HG03354 (cell line): ENCODE measurements at regions not wholly inside any gene's neighbourhood (a gene's known extent, or its start where the extent isn't known, plus 50 kb on each side); places are given as distances from the start of the nearest gene placed in this dataset.
"Not testable (repeated sequence)": the region's sequence is repeated elsewhere in the genome, so short reads cannot be mapped to it uniquely, and the experiment has no call there.

Experiments used
- ATAC-seq: cut with Tn5 transposase; IDR thresholded peaks from one replicate; pipeline ENCODE4 v1.9.1; 2021; ENCODE audit warnings: mild to moderate bottlenecking; ENCODE audit not compliant: unreplicated experiment, poor library complexity, severe bottlenecking

DNA sequence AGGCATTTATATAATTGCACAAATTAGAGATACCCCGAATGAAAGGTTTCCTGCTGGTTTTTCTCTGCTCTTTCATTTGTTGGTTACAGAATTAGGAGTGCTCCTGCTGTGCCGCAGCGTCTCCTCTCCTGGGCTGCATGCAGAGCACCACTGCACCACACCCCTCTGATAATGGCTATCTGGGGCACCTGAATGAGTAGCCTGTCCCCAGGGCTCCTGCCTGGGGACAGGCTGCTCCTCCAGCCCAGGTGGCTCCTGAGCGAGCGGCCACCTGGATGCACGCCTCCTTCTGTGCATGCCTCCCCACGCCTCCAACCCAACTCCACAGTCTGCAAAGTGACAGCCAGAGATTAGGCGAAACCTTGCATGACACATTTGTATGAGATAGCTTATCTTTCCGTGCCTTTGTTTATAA lies 242.6 kb upstream of the FZD8 start:
- ATAC-seq = no peak

DNA sequence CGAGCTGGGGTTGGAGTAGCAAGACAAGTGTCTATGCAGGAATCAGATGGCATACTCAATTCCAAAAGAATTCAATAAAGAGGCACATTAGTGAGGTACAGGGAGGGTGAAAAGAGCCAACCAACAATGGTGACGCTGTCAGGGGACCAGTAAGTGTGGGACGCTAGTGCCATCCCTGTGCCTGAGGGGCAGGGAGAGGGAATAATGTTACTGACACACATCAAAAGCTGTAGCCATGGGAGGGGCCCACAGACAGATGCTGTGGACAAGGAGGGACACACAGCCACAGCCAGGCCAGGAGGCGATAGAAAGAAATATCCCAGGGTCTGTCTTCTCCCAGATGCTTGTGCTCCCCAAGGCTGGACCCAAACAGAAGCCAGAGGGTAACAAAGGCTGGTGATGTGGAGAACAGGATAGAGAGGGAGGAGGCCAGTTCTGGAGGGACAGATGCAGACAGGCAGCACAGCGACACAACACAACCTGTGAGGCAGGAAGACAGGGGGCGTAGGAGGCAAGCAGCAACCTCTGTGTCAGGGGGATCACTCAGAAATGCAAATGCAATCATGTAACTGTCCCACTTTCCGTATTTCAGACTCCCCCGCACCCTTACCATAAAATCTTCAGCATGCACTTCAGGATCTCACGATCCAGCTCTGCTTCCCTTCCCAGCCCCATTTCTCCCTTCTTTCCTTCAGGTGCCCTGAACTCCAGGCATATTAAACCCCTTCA lies 240.5 kb upstream of the FZD8 start:
- ATAC-seq = no peak

DNA sequence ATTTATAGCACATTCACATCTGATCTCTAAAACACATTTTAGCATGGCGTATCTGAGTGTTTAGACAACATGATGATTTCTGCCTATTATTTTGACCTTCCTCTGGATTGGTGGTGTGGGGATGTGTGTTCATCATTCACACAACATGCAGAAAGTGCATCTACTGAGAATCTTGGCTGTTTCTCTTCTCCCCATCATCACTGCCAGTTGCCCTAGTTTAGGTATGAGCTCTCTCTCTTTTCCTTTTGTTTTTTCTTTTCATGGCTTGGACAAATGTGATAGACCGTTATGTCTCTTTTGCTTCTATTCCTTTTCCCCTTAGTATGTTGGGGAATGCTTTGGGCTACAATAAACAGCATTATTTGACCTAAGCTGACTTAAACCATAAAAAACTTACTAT lies 239.2 kb upstream of the FZD8 start:
- ATAC-seq = no peak

DNA sequence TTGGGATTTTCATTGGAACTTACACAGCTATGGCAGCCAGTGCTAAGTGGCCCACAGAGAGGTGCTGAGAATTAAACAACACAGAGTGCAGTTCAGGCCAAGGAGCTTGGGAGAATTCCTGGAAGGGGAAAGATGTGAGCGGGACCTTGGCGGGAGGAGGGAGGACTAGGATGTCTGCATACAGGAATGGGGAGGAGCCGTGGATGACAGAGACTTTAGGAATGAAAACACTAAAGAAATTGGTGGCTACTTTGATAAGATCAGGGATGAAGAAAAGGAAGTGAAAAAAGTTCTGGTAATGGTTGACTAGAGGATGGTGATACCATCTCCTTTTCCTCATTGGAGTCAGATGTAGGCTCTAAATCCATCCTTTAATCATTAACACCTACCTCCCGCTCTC lies 234.2 kb upstream of the FZD8 start:
- no peak for ATAC-seq

DNA sequence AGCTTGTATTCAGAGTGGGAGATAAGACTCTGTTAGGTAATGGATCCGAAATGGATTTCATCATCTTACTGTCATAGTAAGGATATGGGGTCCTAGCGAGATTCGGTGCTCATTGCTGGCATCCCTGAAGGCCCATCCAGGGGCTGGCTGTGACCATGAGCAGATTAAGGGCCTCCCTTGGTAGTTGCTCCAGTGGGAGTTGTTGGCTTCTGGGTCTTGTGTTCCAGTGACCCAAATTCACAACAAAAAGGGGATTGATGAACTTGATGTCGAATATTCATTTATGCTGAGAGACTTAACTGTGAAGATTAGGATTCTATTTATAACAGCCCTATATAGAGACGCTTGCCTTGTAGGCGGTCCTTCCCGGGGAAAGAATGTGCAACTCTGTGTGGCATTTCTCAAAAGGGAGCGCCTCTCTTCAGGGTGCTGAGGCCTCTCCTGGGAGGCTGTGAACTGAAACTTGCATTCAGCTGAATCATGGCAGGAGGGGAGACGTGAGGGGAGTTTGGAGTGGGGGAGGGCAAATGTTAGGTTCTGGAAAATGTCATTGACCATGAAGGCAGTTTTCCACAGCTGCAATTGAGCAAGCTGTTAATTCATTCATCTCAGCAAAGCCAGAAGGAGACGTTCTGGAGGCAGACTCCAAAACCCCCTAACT lies 233.1 kb upstream of the FZD8 start:
- no peak for ATAC-seq

DNA sequence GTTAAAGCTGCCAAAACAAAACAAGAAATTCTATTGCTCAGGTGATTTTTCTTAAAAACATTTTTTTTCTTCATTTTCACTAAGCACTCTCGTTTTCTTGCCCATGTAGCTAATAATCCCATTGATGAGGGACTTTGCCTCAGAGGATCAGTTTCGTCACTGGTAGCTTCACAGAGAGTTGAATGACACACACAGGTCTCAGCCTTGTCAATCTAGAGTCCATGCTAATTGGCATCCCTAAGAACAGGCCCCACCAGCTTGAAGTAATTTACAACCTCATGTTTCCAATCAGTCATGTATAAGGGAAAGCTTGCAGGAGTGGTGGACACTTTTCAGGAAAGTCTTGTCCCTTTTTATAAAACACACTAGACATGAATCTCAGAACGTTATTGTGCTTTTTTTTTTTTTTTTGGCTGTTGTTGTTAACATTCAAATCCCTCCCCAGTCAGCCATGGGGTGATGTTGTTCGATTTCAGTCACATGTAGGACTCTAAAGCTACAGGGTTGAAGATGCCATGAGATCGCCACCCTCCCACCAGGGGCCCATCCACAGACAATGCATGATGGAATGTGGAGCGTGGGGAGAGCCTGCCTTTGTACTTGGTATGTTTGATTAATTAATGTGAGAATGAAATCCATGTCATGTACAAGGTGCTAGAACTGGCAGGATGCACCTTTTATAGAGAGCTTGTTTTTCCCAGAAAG lies 232.4 kb upstream of the FZD8 start:
- no peak for ATAC-seq

DNA sequence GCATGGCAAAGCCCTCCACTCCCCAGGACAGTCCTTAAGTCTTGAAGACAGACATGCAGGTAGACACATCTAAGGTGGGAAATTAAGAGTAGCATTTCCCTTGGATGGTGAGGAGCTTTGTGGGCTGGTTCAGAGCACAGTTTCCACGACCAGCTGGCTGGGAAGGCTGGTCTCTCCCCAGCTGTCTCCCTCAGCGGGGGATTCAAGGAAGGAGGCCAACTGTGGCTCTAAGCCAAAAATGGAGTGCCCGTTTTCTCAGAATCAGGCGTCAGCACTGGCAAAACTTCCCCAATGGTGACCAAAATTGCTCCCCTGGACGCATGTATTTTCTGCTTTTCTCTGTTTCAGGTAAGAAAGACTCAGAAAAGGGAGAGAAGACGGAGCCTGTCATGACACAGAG lies 230.6 kb upstream of the FZD8 start:
- ATAC-seq = no peak

DNA sequence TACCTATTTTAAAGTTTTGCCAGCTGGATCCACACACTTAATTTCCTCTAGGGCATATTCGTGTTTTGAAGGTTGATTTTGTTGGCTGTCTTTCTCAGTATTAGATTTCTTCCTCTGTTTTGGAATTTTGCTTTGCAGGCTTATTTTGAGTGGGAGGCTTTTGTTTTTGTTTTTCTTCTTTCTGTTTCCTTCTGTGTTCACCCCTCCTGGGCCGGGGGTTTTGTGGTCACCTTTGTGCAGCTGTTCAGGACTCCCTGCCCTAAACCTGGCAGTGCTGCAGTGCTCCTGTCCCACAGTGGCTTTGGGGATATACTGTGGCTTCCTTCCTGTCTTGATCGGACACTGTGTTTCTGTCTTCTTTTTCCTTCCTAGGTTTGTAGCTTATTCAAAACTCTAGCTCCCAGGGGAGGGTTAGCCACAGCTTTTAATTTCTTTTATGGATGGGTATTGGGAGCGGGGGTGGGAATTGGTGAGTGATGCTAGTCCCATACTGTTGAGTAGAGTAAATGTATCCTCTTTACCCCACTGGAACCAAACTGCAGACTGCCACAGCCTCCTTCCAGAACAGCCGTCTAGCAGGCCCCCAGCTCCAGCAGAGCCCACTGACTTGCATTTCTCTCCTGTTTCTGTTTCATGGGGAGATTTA lies 228.7 kb upstream of the FZD8 start:
- no peak for ATAC-seq

DNA sequence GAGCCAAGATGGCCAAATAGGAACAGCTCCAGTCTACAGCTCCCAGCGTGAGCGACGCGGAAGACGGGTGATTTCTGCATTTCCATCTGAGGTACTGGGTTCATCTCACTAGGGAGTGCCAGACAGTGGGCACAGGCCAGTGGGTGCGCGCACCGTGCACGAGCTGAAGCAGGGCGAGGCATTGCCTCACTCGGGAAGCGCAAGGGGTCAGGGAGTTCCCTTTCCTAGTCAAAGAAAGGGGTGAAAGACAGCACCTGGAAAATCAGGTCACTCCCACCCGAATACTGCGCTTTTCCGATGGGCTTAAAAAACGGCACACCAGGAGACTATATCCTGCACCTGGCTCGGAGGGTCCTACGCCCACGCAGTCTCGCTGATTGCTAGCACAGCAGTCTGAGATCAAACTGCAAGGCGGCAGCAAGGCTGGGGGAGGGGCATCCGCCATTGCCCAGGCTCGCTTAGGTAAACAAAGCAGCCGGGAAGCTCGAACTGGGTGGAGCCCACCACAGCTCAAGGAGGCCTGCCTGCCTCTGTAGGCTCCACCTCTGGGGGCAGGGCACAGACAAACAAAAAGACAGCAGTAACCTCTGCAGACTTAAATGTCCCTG lies 216.7 kb upstream of the FZD8 start:
- ATAC-seq = not testable (repeated sequence)

DNA sequence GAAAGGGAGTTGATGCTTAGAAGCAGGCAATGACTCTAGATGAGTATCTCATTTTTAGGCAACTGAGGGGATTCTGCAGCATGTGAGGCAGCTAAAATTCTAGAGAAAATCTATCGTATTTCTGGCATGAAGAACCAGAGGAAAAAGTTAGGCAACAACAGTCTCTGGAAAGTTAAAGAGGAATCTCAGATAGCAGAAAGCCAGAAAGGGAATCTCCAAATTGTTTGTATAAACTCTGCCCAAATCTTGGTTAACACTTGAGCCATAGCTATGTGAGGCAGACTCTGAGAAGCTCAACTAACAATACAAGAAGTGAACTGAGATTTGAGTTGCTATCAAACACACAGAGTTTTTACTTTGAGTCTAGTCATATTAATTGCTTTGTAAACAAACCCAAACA lies 215.8 kb upstream of the FZD8 start:
- no peak for ATAC-seq

DNA sequence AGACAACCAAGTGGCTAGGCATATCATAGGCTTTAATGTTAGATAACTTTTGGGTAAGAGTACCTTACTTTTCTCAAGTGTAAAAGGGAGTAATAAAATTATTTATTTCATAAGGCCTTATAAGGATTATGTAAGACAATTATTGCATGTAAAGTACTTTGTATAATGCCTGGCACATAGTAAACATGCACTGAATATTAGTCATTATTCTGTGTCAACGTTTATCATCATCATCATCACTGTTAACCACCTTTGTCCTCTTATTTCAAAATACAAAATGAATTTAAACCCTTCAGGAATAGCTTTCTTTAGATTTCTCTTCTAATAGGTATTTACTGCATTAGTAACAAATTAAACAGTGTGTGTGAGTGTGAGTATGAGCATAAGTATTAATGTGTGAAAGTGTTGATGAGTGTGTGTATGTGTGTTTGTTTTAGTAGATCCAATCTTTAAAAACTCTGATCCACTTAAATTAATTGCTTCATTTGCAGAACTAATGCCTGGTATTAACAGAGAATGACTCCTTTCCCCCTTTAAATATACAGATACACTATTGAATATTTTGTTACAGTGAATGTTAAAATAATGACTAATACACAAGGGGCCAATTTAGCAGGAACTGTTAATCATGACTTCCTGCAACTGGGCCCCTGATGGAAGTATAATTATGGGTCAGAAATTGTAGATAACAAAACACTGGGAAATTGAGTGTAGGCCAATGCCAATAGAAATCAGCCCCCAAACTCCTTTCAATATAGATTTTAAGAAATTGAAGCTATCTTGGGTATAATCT lies 213.3 kb upstream of the FZD8 start:
- ATAC-seq = no peak

DNA sequence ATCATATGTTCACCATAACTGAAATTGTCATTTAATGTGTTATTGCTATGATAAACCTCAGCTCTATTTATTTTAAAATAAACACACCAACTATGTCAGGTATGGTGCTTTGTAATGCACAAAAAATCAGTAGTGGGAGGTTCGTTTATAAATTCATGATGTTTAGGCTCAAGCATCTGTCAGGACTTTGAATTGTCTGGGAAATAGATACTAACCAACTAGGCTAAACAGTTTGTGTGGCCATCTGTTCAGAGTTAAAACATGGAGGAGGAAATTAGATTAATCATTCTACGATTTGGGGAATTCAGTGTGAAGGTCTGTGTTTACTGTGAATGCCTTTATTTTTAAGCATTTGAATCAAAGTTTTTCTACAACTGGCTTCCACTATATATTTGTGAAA lies 212.6 kb upstream of the FZD8 start:
- no peak for ATAC-seq

DNA sequence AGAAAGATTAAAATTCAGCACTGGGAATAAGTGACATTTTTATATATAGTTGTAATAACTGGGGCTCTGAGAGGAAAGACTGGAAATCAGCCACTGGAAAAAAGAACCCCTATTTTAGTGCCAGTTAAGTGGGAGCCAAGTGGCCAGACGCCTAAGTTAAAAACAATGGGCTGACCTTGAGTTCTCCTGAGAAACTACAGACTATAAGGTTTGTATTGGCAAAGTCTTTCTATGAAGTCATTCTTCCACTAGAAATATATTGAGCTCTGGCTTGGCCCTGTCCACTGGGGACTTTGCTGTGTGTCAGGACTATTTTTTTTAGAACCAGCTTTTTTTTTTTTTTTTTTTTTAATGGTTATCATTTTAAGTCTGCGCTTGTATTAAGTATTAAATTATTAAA lies 210.6 kb upstream of the FZD8 start:
- ATAC-seq = no peak

DNA sequence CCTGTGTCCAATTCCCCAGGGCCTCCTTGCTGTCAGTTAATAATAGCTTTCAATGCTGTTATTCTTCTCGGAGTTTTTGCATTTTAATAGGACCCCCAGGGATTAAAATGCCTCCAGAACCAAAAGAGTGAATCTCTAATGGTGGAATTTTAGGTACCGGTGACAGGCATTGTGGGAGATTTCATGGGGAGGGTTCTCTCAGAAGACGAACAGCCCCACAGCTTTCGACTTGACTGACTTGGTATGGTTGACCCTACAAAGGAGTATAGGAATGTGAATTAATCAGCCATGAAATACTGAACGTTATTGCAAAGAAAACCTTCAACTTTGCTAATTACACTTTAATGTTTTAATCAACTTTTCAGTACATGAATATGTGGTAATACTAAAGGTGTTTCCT lies 206.3 kb upstream of the FZD8 start:
- no peak for ATAC-seq

DNA sequence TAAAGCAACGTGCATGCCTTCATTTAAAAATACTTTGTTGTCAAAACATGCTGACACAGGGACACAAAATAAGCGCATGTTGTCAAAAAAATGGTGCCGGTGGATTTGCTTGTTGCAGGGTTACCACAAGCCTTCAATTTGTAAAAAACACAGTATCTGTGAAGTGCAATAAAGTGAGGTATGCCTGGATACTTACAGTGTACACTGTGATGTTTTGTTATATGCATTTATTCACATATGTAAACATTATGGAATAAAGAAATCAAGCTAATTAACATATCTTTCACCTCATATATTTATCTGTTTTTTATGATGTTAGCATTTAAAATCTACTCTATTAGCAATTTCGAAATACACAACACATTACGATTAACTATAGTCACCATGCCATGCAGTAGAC lies 202.6 kb upstream of the FZD8 start:
- no peak for ATAC-seq

DNA sequence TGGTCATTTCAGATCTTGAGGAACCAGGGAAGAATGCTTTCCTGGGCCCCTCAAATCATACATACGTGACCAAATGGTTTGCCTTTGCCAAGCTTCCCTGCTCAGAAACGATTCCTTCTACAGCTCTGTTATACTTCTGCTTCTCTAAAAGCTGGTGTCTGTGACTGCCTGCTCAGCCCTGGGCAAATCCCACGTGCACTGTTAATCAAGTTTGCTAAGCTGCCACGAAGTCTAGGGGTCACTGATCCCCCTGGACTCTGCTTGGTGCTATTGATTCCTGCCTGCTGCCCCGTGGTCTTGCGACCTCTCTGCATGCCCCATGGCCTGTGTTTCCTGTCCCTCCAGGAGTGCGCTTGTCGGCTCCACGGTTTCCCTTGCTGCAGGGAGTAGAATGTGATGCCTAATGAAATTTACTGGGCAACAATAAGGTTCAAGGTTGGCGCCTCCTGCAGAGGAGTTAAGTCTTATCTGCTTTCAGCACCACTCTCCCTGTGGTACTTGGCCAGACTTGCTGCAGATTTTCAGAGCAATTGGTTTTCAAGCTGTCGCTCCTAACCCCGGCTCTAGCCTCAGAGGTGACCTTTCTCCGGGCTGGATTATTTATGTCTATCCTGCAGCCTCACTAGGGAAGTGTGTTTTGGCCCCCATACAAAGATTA lies 201.6 kb upstream of the FZD8 start:
- ATAC-seq = no peak

DNA sequence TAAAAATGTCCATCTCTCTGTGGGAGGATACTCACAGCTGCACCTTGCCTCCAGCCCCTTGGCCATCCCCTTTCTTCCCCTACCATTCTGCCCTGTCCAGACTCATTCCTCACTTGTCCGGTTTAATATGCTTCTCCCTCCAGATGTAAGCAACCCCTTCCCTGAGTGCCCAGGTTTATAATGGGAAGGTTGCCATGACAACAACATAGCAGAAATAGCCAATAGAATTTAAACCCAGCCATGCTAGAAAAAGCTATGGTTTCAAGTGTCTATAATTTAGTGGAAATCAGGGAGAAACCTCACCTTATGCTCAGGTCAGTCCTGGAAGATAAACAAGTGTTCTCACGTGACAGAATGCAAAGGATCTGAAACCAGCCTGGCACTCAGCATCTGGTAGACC lies 196.0 kb upstream of the FZD8 start:
- no peak for ATAC-seq

DNA sequence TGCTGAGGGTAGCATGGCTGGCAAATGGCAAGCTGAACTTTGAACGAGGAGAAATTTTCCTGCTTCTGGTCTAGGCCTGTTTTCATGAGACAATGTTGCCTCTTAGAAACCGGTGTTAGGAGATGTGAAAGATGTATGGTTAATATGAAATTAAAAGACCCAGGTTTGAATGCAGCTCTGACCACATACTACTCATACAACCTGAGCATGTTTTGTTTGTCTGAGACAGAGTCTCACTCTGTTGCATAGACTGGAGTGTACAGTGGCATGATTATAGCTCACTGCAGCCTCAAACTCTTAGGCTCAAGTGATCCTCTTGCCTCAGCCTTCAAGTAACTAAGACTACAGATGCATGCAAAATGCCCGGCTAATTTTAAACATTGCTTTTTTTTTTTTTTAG lies 193.4 kb upstream of the FZD8 start:
- ATAC-seq = no peak

DNA sequence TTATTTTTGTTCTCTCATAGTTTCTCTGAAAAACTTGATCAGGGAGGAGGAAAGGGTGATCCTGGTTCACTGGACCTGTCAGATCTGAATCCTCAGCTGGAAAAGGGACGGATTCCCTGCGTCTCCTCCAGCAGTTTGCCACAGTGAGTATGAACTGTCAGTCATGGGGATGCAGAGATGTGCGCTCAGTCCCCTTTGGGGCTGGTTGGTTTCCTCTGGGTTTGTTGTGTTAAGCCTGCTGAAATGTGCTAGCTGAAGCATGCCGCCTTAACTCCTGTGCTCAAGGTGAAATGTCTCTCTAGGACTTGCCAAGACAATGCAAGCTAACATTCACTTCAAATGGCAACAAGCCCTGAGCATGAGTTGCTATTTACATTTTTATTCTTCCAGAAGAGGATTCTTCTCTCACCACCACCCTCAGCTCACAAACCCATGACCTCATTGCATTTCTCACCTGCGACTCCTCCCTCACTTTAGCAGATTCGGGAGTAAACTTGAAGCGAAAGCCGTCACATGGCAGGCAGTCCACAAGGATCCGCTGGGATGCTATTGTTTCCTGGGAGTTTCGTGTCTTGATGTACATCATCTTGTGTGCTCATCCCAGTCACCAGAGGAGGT lies 192.9 kb upstream of the FZD8 start:
- ATAC-seq = no peak
